A549 (cell line): ENCODE measurements at regions not wholly inside any gene's neighbourhood (a gene's known extent, or its start where the extent isn't known, plus 50 kb on each side); places are given as distances from the start of the nearest gene placed in this dataset.
A peak's percentile ranks its signal among the peaks of the same experiment; 100 is the strongest.

Experiments used
- ATAC-seq, 2 experiments: fragments of 200-7000 bp in 1 of 2; fragments of >200 bp in 1 of 2; cut with Nextera tagmentation in 1 of 2; cut with Tn5 transposase in 1 of 2; 3 replicates each; pipeline versions ENCODE4 v1.8.0 to v1.9.1; 2018 to 2020; ENCODE audit warnings: mild to moderate bottlenecking in 1 of 2, moderate library complexity in 1 of 2
- CTCF ChIA-PET: fragments of 300-600 bp; sonication (Branson Sonifier 250); formaldehyde crosslinking; extraction: SDS; loops from one replicate; lab custom pipeline; 2021; ENCODE audit warnings: antibody characterized with exemption, inconsistent platforms; lab: Yijun Ruan, JAX
- POLR2A ChIA-PET: fragments of 350-600 bp; formaldehyde crosslinking; extraction: SDS; loops from one replicate; lab custom pipeline; 2021; ENCODE audit warnings: antibody characterized with exemption, inconsistent platforms; lab: Yijun Ruan, JAX
- DNase-seq, 2 experiments: peaks; one replicate each; pipeline versions ENCODE4 v3.0.0 to v3.0.0-alpha.2; 2011 to 2016; ENCODE audit warnings: low read depth in 1 of 2, low spot score in 1 of 2
- FAIRE-seq: peaks from 2 replicates; lab custom pipeline; 2011; peaks lifted over from hg19 to GRCh38; lab: Jason Lieb, UNC
- H3K27ac ChIP-seq, 2 experiments: fragments of >200 bp; sonication (Bioruptor Twin); formaldehyde crosslinking; 3 replicates each; pipeline ENCODE4 v1.5.1; 2016 to 2017
- H3K4me1 ChIP-seq: fragments of >200 bp; sonication (Bioruptor Twin); formaldehyde crosslinking; 3 replicates; pipeline ENCODE4 v1.6.1; 2016
- H3K4me2 ChIP-seq: fragments of >200 bp; sonication (Bioruptor Twin); formaldehyde crosslinking; 3 replicates; pipeline ENCODE4 v1.6.1; 2016
- H3K4me3 ChIP-seq: fragments of >200 bp; sonication (Bioruptor Twin); formaldehyde crosslinking; 3 replicates; pipeline ENCODE4 v1.5.1; 2016
- H3K9me3 ChIP-seq: fragments of >200 bp; sonication (Bioruptor Twin); formaldehyde crosslinking; 3 replicates; pipeline ENCODE4 v1.6.1; 2016
- CHD4 ChIP-seq: fragments of 200-600 bp; sonication (generic); IDR thresholded peaks from 2 replicates; pipeline ENCODE4 v1.6.1; 2016; ENCODE audit warnings: antibody characterized with exemption, mild to moderate bottlenecking, borderline replicate concordance
- CTCF ChIP-seq: fragments of >200 bp; sonication (Bioruptor Twin); formaldehyde crosslinking; IDR thresholded peaks from 3 replicates; pipeline ENCODE4 v1.5.1; 2016
- E2F6 ChIP-seq: IDR thresholded peaks from 2 replicates; pipeline ENCODE4 v1.6.1; 2012; ENCODE audit warnings: low read depth, borderline replicate concordance
- ELK1 ChIP-seq: fragments of 150-350 bp; IDR thresholded peaks from 2 replicates; pipeline ENCODE4 v1.6.1; 2014; ENCODE audit warnings: low read depth, mild to moderate bottlenecking, low read length
- EP300 ChIP-seq, 2 experiments: fragments of >200 bp; sonication (Bioruptor Twin); formaldehyde crosslinking; IDR thresholded peaks; 2 replicates in 1 of 2; 3 replicates in 1 of 2; pipeline ENCODE4 v1.6.1; 2016 to 2017
- HDAC2 ChIP-seq: fragments of 200-600 bp; sonication (generic); IDR thresholded peaks from 2 replicates; pipeline ENCODE4 v1.6.1; 2016
- HES2 ChIP-seq: fragments of >200 bp; sonication (Bioruptor Twin); formaldehyde crosslinking; IDR thresholded peaks from 2 replicates; pipeline ENCODE4 v1.6.1; 2016
- HOXA7 ChIP-seq: fragments of 250-450 bp; sonication (Bioruptor Pico); IDR thresholded peaks from 2 replicates; pipeline ENCODE4 v1.5.0; 2020; ENCODE audit warnings: mild to moderate bottlenecking, moderate library complexity
- JUNB ChIP-seq: fragments of >200 bp; sonication (Bioruptor Twin); formaldehyde crosslinking; IDR thresholded peaks from 2 replicates; pipeline ENCODE4 v1.6.1; 2016
- MAFK ChIP-seq: fragments of 450-650 bp; IDR thresholded peaks from 2 replicates; pipeline ENCODE4 v1.6.1; 2014; ENCODE audit not compliant: partially characterized antibody
- MAZ ChIP-seq: fragments of 150-350 bp; IDR thresholded peaks from 2 replicates; pipeline ENCODE4 v1.6.1; 2014; ENCODE audit warnings: antibody characterized with exemption, low read depth, low read length, borderline replicate concordance
- NFE2L2 ChIP-seq: fragments of 150-350 bp; conservative IDR thresholded peaks from 2 replicates; pipeline ENCODE4 v1.6.1; 2014; ENCODE audit warnings: low read length
- NPAS2 ChIP-seq: fragments of 250-450 bp; sonication (Bioruptor Pico); IDR thresholded peaks from 2 replicates; pipeline ENCODE4 v1.8.0; 2022; ENCODE audit warnings: mild to moderate bottlenecking, moderate library complexity, borderline replicate concordance
- NR3C1 ChIP-seq: fragments of >200 bp; sonication (Bioruptor Twin); formaldehyde crosslinking; IDR thresholded peaks from 3 replicates; pipeline ENCODE4 v1.6.1; 2017
- PHF8 ChIP-seq: fragments of 200-600 bp; sonication (generic); IDR thresholded peaks from 2 replicates; pipeline ENCODE4 v1.6.1; 2016; ENCODE audit warnings: low read depth, mild to moderate bottlenecking, antibody characterized with exemption, moderate library complexity, borderline replicate concordance
- POLR2A ChIP-seq: IDR thresholded peaks from 2 replicates; pipeline ENCODE4 v1.6.1; 2012; ENCODE audit warnings: mild to moderate bottlenecking, low read length
- RARB ChIP-seq: fragments of 250-450 bp; sonication (Bioruptor Pico); IDR thresholded peaks from 2 replicates; pipeline ENCODE4 v1.8.0; 2021; ENCODE audit warnings: mild to moderate bottlenecking, moderate library complexity
- RNF2 ChIP-seq: fragments of 200-600 bp; sonication (generic); IDR thresholded peaks from 2 replicates; pipeline ENCODE4 v1.6.1; 2016; ENCODE audit warnings: low read depth, mild to moderate bottlenecking, antibody characterized with exemption, moderate library complexity, borderline replicate concordance
- SMC3 ChIP-seq: fragments of >200 bp; sonication (Bioruptor Twin); formaldehyde crosslinking; IDR thresholded peaks from 3 replicates; pipeline ENCODE4 v1.6.1; 2018; ENCODE audit warnings: inconsistent platforms
- SREBF2 ChIP-seq: fragments of 450-650 bp; IDR thresholded peaks from 2 replicates; pipeline ENCODE4 v1.6.1; 2014; ENCODE audit warnings: mild to moderate bottlenecking, moderate library complexity
- TP53 ChIP-seq: fragments of 250-450 bp; sonication (Bioruptor Pico); IDR thresholded peaks from 2 replicates; pipeline ENCODE4 v1.5.0; 2021; ENCODE audit warnings: mild to moderate bottlenecking, moderate library complexity
- USF2 ChIP-seq: fragments of 450-650 bp; IDR thresholded peaks from 2 replicates; pipeline ENCODE4 v1.6.1; 2014; ENCODE audit warnings: antibody characterized with exemption
- ZNF302 ChIP-seq: fragments of 250-450 bp; sonication (Bioruptor Pico); IDR thresholded peaks from 2 replicates; pipeline ENCODE4 v1.9.0; 2021; ENCODE audit warnings: inconsistent platforms, mild to moderate bottlenecking, moderate library complexity
- whole genome bisulfite sequencing: methylation state at CpG from one replicate; pipeline ENCODE4 v1.1.6; 2017; ENCODE audit errors: missing lambda C conversion rate; 5-methylcytosine and 5-hydroxymethylcytosine counted together
- TF ChIP-seq, protein P1 (sequence below): fragments of 250-450 bp; sonication (Bioruptor Pico); IDR thresholded peaks from 2 replicates; pipeline ENCODE4 v1.5.0; 2020; ENCODE audit warnings: low read depth, mild to moderate bottlenecking, moderate library complexity
- TF ChIP-seq, protein P2 (sequence below): fragments of 200-600 bp; sonication (generic); IDR thresholded peaks from 2 replicates; pipeline ENCODE4 v1.6.1; 2016; ENCODE audit warnings: antibody characterized with exemption, mild to moderate bottlenecking, moderate library complexity

DNA sequence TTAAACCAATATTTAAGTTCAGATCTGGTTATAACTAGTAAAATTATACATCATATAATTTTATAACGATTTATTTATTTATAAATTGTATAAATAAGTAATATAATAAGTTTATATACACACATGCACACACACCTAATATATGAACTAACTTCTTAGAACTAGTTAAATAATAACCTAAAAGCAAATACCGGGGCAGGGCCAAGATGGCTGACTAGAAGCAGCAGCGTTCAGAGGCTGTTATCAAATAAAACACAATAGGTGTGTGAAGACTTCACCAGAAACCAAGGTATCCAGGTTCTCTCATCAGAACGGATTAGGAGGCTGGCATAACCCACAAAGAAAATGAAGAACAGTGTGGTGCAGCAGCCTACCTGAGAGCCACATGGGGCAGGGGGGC lies 653.6 kb upstream of the CBLB start:
- DNase-seq, result no peak
- peak overlapping the region in 1 of 2 experiments; percentile 56; a peak in 3 of 6 replicates for H3K27ac ChIP-seq
- TF ChIP-seq EP300 (IDR thresholded peaks at IDR 0.05) (no peak), CHD4 (no peak), JUNB (no peak), HOXA7 (CRISPR knock-in tag) (no peak), POLR2A (no peak), ZNF302 (CRISPR knock-in tag) (no peak), NPAS2 (CRISPR knock-in tag) (no peak), NFE2L2 (no peak), MAFK (no peak), HDAC2 (no peak), RNF2 (no peak), NR3C1 (no peak), RARB (CRISPR knock-in tag) (no peak)
- TF ChIP-seq, protein P1, sequence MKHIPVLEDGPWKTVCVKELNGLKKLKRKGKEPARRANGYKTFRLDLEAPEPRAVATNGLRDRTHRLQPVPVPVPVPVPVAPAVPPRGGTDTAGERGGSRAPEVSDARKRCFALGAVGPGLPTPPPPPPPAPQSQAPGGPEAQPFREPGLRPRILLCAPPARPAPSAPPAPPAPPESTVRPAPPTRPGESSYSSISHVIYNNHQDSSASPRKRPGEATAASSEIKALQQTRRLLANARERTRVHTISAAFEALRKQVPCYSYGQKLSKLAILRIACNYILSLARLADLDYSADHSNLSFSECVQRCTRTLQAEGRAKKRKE, result no peak

DNA sequence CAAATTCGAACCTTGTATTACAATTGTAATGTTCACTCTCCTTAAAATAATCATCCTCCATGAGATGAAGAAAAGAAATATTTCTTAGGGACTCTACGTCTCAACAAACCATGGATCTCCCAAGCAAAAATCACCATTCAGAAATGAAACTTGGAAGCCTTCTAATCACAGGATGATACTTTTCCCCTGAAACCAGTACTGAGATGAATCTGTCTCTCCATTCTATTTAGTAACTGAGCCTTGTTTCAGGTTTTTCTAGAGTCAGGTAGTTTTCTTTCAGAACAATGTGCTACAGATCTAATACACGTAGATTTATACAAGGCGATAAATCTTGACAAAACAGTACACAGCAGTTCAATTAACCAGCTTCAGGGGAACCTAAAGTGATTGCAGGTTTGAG lies 660.1 kb upstream of the CBLB start:
- no peak for FAIRE-seq
- no peak for ATAC-seq
- WGBS, result 73% methylated on average over 4 of the region's 4 CpGs
- no peak for DNase-seq
- POLR2A ChIA-PET, result no interaction called here
- no peak for TF ChIP-seq ELK1
- no peak for TF ChIP-seq NFE2L2
- TF ChIP-seq HOXA7 (CRISPR knock-in tag), result no peak
- TF ChIP-seq MAZ, result no peak
- no peak for TF ChIP-seq CHD4
- no peak for TF ChIP-seq CTCF
- TF ChIP-seq SREBF2, result no peak
- no peak for TF ChIP-seq PHF8
- TF ChIP-seq HES2, result no peak
- TF ChIP-seq EP300 (IDR thresholded peaks at IDR 0.05), result no peak
- TF ChIP-seq JUNB, result no peak
- no peak for TF ChIP-seq E2F6
- TF ChIP-seq SMC3, result no peak
- no peak for TF ChIP-seq TP53 (CRISPR knock-in tag)
- TF ChIP-seq USF2, result no peak
- TF ChIP-seq, protein P2, sequence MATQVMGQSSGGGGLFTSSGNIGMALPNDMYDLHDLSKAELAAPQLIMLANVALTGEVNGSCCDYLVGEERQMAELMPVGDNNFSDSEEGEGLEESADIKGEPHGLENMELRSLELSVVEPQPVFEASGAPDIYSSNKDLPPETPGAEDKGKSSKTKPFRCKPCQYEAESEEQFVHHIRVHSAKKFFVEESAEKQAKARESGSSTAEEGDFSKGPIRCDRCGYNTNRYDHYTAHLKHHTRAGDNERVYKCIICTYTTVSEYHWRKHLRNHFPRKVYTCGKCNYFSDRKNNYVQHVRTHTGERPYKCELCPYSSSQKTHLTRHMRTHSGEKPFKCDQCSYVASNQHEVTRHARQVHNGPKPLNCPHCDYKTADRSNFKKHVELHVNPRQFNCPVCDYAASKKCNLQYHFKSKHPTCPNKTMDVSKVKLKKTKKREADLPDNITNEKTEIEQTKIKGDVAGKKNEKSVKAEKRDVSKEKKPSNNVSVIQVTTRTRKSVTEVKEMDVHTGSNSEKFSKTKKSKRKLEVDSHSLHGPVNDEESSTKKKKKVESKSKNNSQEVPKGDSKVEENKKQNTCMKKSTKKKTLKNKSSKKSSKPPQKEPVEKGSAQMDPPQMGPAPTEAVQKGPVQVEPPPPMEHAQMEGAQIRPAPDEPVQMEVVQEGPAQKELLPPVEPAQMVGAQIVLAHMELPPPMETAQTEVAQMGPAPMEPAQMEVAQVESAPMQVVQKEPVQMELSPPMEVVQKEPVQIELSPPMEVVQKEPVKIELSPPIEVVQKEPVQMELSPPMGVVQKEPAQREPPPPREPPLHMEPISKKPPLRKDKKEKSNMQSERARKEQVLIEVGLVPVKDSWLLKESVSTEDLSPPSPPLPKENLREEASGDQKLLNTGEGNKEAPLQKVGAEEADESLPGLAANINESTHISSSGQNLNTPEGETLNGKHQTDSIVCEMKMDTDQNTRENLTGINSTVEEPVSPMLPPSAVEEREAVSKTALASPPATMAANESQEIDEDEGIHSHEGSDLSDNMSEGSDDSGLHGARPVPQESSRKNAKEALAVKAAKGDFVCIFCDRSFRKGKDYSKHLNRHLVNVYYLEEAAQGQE, result no peak
- TF ChIP-seq HDAC2, result no peak
- no peaks in the 10 kb centered on the region for H3K4me1 ChIP-seq
- CTCF ChIA-PET, result no interaction called here
- no peak overlapping the region for H3K4me2 ChIP-seq
- no peak overlapping the region for H3K27ac ChIP-seq
- H3K9me3 ChIP-seq, result no peaks in the 10 kb centered on the region
- H3K4me3 ChIP-seq, result no peak overlapping the region

More for the DNA sequence above, 653.6 kb upstream of the CBLB start:
- ChIA-PET POLR2A (no interaction called here), CTCF (no interaction called here)
- H3K4me1 ChIP-seq, result peaks cover 15% of the 10 kb centered on the region; the same call in 2 of the 3 replicates
- WGBS, result 17% methylated on average over 4 of the region's 4 CpGs
- ATAC-seq (no peak), FAIRE-seq (no peak)
- no peak overlapping the region for H3K4me3 ChIP-seq
- H3K4me2 ChIP-seq, result peak overlapping the region; percentile 27; the same call in 2 of the 3 replicates
- H3K9me3 ChIP-seq, result no peaks in the 10 kb centered on the region
